NCI-H226 (cell line): ENCODE measurements at regions not wholly inside any gene's neighbourhood (a gene's known extent, or its start where the extent isn't known, plus 50 kb on each side); places are given as distances from the start of the nearest gene placed in this dataset.

Source experiments
- DNase-seq: peaks from one replicate; pipeline ENCODE4 v3.0.0-alpha.2; 2015

- peak; percentile 89 for DNase-seq
Measured at GRCh38 chrX:8868070-8868773, 67.0 kb upstream of the FAM9A start.

DNA sequence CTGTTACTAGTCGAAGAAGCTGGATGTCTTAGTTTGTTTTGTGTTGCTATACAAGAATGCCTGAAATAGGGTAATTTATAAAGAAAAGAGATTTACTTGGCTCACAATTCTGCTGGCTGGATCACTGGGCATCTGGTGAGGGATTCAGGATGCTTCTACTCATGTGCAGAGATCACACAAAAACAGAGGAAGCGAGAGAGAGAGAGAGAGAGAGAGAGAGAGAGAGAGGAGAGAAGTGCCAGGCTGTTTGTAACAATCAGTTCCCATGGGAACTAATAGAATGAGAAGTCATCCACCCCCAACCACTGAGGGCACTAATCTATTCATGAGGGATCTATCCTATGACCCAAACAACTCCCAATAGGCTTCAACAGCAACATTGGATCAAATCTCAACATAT lies 66.2 kb upstream of the FAM9A start:
- DNase-seq = no peak

DNA sequence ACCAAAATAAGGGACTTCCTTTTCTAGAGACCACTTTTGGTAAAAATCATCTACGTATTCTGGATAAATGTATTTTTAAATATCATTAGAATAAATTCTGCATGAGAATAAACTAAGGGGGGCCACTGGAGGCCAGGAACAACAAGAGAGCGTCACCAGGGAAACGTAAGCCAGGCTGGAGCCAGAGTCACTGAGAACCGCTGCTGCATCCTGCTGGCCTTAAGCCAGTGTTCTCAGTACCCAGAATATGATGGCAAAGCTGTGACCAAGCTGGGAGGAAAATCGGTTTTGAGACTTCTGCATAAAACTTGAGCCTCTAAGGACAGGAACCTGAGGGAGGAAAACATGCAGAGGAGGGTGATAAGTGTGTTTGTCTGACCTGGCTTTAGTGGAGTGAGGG lies 63.0 kb upstream of the FAM9A start:
- no peak for DNase-seq

GRCh38 chrX:8861908-8862307 lies 60.7 kb upstream of the FAM9A start:
- DNase-seq = no peak

DNA sequence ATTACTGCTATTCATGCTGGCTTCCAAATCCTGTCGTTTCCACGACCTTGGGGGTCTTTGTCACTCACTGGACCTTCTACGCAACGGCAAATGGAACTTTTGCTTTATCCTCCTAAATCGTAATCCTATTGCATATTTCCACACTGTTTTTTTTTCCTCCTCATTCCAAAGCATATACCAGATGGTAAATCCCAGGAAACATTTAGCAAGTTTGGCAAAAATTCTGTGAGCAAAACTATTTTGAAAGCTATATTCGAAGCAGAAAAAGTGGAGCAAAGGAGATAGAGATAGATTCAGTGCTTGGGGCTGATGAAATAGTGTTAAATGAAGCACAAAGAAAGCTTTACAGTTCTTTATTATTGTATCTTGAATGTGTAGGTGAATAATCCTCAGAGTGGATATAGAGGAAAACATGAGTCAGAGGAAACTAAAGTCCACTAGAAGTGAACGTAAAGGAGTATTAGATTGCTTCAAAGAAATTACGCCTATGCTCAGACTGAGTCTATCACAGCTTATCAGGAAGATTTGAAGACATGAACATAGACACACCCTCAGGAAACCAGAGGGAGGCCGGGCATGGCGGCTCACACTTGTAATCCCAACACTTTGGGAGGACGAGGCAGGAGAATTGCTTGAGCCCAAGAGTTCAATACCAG lies 50.2 kb upstream of the FAM9A start:
- DNase-seq = peak; percentile 76
